Endodermal cell (in vitro differentiated cells): ENCODE measurements at regions not wholly inside any gene's neighbourhood (a gene's known extent, or its start where the extent isn't known, plus 50 kb on each side); places are given as distances from the start of the nearest gene placed in this dataset.

Source experiments
- DNase-seq: peaks from one replicate; pipeline ENCODE4 v3.0.0-alpha.2; 2017
- H3K27ac ChIP-seq: 2 replicates; pipeline ENCODE4 v1.5.1; 2013; ENCODE audit warnings: mild to moderate bottlenecking, low read depth, low read length, moderate library complexity
- H3K27me3 ChIP-seq: 2 replicates; pipeline ENCODE4 v1.6.1; 2013; ENCODE audit warnings: mild to moderate bottlenecking, low read length, moderate library complexity; ENCODE audit not compliant: insufficient read depth, control insufficient read depth, poor library complexity, severe bottlenecking
- H3K36me3 ChIP-seq: 2 replicates; pipeline ENCODE4 v1.7.0; 2013; ENCODE audit warnings: mild to moderate bottlenecking, low read length, moderate library complexity; ENCODE audit not compliant: control insufficient read depth, insufficient read depth
- H3K4me1 ChIP-seq: one replicate; pipeline ENCODE4 v1.7.0; 2013; ENCODE audit warnings: low read length; ENCODE audit not compliant: control insufficient read depth, insufficient read depth
- H3K4me3 ChIP-seq: 2 replicates; pipeline ENCODE4 v1.5.1; 2013; ENCODE audit warnings: mild to moderate bottlenecking, low read length, moderate library complexity
- H3K9ac ChIP-seq: 2 replicates; pipeline ENCODE4 v1.6.1; 2013; ENCODE audit warnings: mild to moderate bottlenecking, low read length, moderate library complexity; ENCODE audit not compliant: poor library complexity, severe bottlenecking; ENCODE audit errors: extremely low read depth
- H3K9me3 ChIP-seq: 2 replicates; pipeline ENCODE4 v1.6.1; 2013; ENCODE audit warnings: mild to moderate bottlenecking, low read length, moderate library complexity; ENCODE audit not compliant: control insufficient read depth
- H3K27ac Mint-ChIP-seq: 2 replicates; pipeline ENCODE4 v1.8.0; 2020; ENCODE audit warnings: mixed read lengths
- H3K27me3 Mint-ChIP-seq: 2 replicates; pipeline ENCODE4 v1.8.0; 2021; ENCODE audit warnings: mild to moderate bottlenecking, mixed read lengths; ENCODE audit not compliant: insufficient read depth
- H3K36me3 Mint-ChIP-seq: 2 replicates; pipeline ENCODE4 v1.8.0; 2020; ENCODE audit warnings: low read depth, mixed read lengths
- H3K4me1 Mint-ChIP-seq: 2 replicates; pipeline ENCODE4 v1.8.0; 2020; ENCODE audit warnings: mixed read lengths
- H3K4me3 Mint-ChIP-seq: 2 replicates; pipeline ENCODE4 v1.8.0; 2020; ENCODE audit warnings: mild to moderate bottlenecking, moderate library complexity, mixed read lengths
- H3K9me3 Mint-ChIP-seq: 2 replicates; pipeline ENCODE4 v1.8.0; 2020; ENCODE audit warnings: mild to moderate bottlenecking, mixed read lengths
- CTCF ChIP-seq: fragments of 200-600 bp; sonication (generic); conservative IDR thresholded peaks from 2 replicates; pipeline ENCODE4 v1.5.0; 2021; ENCODE audit warnings: antibody characterized with exemption, mild to moderate bottlenecking
- WGBS, 2 experiments: methylation state at CpG; one replicate each; pipeline versions ENCODE4 v1.1.5 to v1.1.7; 2013; ENCODE audit warnings: missing lambda C conversion rate in 2 of 2, mixed read lengths in 1 of 2; ENCODE audit not compliant: insufficient coverage in 1 of 2, insufficient read length in 1 of 2; 5-methylcytosine and 5-hydroxymethylcytosine counted together

DNA sequence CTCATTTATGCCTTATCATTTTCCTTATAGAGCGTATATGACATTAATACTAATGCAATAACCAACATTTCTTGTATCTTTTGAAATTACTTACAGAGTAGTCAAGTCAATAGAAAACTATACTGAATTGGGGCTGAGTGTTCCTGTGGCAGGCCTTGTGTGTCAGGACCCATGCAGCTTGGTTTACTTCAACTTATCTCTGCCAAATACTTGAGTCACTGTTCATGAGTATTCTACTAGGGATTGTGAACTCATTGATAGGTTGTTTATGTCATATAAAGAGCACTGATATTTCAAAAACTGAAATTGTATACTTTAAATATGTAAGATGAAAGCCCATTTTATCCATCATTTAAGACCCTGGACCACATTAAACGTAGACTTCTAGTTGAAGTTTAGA lies 688.6 kb upstream of the SLITRK1 start:
- peaks cover 29% of the 10 kb centered on the region for H3K27me3 ChIP-seq
- H3K27ac Mint-ChIP-seq, result no peak overlapping the region
- H3K36me3 ChIP-seq, result no peaks in the 10 kb centered on the region
- no peak overlapping the region for H3K4me3 Mint-ChIP-seq
- no peak overlapping the region for H3K9ac ChIP-seq
- no peaks in the 10 kb centered on the region for H3K9me3 Mint-ChIP-seq
- peaks cover 10% of the 10 kb centered on the region for H3K4me1 Mint-ChIP-seq
- H3K27ac ChIP-seq, result no peak overlapping the region
- H3K9me3 ChIP-seq, result no peaks in the 10 kb centered on the region
- DNase-seq, result no peak
- H3K4me1 ChIP-seq, result no peaks in the 10 kb centered on the region
- no peak for TF ChIP-seq CTCF
- no peaks in the 10 kb centered on the region for H3K27me3 Mint-ChIP-seq
- no peaks in the 10 kb centered on the region for H3K36me3 Mint-ChIP-seq
- H3K4me3 ChIP-seq, result no peak overlapping the region
- 93% methylated on average over 2 of the region's 2 CpGs; no CpG with 5 or more reads in 1 of the 2 experiments for WGBS, 2 experiments

DNA sequence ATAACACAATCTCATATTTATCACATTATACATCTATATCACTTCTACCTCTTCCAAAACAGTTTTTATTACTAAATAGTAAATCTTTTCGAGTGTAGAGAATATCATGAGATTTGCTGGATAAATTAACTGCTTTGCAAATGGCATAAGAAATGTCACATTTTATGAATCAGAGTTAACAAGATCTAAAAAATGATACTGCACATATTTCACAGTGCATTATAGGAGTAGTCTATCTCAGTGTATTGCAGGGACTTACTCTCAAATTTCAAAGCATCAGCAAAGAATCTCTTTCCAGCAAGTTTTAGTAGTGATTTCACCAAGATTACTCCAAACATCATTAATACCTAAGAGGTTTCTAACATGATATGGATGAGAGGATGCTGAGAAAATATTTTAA lies 687.1 kb upstream of the SLITRK1 start:
- TF ChIP-seq CTCF, result no peak
- no peaks in the 10 kb centered on the region for H3K9me3 ChIP-seq
- Mint-ChIP-seq H3K4me1 (peaks cover 8% of the 10 kb centered on the region), H3K9me3 (no peaks in the 10 kb centered on the region), H3K36me3 (no peaks in the 10 kb centered on the region), H3K27ac (no peak overlapping the region), H3K4me3 (no peak overlapping the region), H3K27me3 (no peaks in the 10 kb centered on the region)
- no CpG with 5 or more reads among the region's 1 CpG for WGBS, 2 experiments
- no peaks in the 10 kb centered on the region for H3K4me1 ChIP-seq
- no peak for DNase-seq
- H3K4me3 ChIP-seq, result no peak overlapping the region
- H3K9ac ChIP-seq, result no peak overlapping the region
- H3K27ac ChIP-seq, result no peak overlapping the region
- peaks cover 27% of the 10 kb centered on the region for H3K27me3 ChIP-seq
- H3K36me3 ChIP-seq, result no peaks in the 10 kb centered on the region

DNA sequence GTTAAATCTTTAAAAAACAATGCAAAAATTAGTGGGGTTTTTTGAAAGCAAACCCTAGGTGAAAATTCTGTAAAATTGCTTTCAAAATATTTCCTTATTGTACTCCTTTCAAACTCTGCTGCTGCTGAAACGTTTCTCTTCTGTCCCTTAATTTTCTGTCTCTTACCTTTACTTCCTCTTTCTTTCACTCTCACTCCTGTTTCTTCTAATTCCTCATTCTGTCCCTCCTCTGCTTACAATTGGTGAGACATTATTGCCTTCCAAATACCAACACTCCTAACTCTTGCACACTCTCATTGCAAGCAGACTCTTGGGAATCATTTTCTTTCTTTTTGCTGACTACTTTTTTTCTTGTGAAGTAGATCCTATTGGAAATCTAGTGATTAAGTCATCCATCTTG lies 685.6 kb upstream of the SLITRK1 start:
- peaks cover 8% of the 10 kb centered on the region for H3K4me1 Mint-ChIP-seq
- Histone ChIP-seq H3K36me3 (no peaks in the 10 kb centered on the region), H3K27me3 (peaks cover 12% of the 10 kb centered on the region), H3K4me3 (no peak overlapping the region), H3K4me1 (no peaks in the 10 kb centered on the region), H3K27ac (no peak overlapping the region), H3K9me3 (no peaks in the 10 kb centered on the region), H3K9ac (no peak overlapping the region)
- no peaks in the 10 kb centered on the region for H3K36me3 Mint-ChIP-seq
- no peaks in the 10 kb centered on the region for H3K9me3 Mint-ChIP-seq
- no peak overlapping the region for H3K4me3 Mint-ChIP-seq
- H3K27me3 Mint-ChIP-seq, result no peaks in the 10 kb centered on the region
- DNase-seq, result no peak
- TF ChIP-seq CTCF, result no peak
- WGBS, 2 experiments, result 67 to 92% methylated on average over 1 of the region's 1 CpG
- no peak overlapping the region for H3K27ac Mint-ChIP-seq
